K562 (cell line): ENCODE measurements at regions not wholly inside any gene's neighbourhood (a gene's known extent, or its start where the extent isn't known, plus 50 kb on each side); places are given as distances from the start of the nearest gene placed in this dataset.

ENCODE experiments used
- GABPA ChIP-seq: fragments of 200-800 bp; sonication (Bioruptor generic); conservative IDR thresholded peaks from 2 replicates; pipeline ENCODE4 v1.6.1; 2016; ENCODE audit warnings: low read depth, missing genetic modification characterization, missing compliant biosample characterization
- KDM4B ChIP-seq, 2 experiments: fragments of 450-650 bp in 1 of 2; sonication (generic) in 1 of 2; IDR thresholded peaks; 2 replicates each; pipeline ENCODE4 v1.6.1; 2016 to 2017; ENCODE audit warnings: borderline replicate concordance in 2 of 2, antibody characterized with exemption in 1 of 2, low read depth in 1 of 2, mild to moderate bottlenecking in 1 of 2
- MAX ChIP-seq: sonication (generic); formaldehyde crosslinking; IDR thresholded peaks from 2 replicates; pipeline ENCODE4 v1.9.0; 2022; ENCODE audit warnings: mild to moderate bottlenecking, missing genetic modification reagents
- RBM25 ChIP-seq: fragments of 200-400 bp; formaldehyde crosslinking; IDR thresholded peaks from 2 replicates; pipeline ENCODE4 v1.6.1; 2018; ENCODE audit warnings: low read length, low read depth, moderate library complexity; ENCODE audit not compliant: severe bottlenecking
- SUPT5H ChIP-seq: fragments of 450-650 bp; IDR thresholded peaks from 2 replicates; pipeline ENCODE4 v1.6.1; 2016
- ZNF239 ChIP-seq: fragments of 250-450 bp; sonication (Bioruptor Pico); IDR thresholded peaks from 2 replicates; pipeline ENCODE4 v1.4.0; 2020; ENCODE audit warnings: mild to moderate bottlenecking
- ZNF263 ChIP-seq: sonication (generic); formaldehyde crosslinking; IDR thresholded peaks from 2 replicates; pipeline ENCODE4 v1.8.0; 2022; ENCODE audit warnings: mild to moderate bottlenecking, missing genetic modification reagents, borderline replicate concordance
- TF ChIP-seq, protein P1 (sequence below): fragments of 450-650 bp; formaldehyde crosslinking; IDR thresholded peaks from 2 replicates; pipeline ENCODE4 v1.4.0; 2020; ENCODE audit warnings: mild to moderate bottlenecking, mixed read lengths

DNA sequence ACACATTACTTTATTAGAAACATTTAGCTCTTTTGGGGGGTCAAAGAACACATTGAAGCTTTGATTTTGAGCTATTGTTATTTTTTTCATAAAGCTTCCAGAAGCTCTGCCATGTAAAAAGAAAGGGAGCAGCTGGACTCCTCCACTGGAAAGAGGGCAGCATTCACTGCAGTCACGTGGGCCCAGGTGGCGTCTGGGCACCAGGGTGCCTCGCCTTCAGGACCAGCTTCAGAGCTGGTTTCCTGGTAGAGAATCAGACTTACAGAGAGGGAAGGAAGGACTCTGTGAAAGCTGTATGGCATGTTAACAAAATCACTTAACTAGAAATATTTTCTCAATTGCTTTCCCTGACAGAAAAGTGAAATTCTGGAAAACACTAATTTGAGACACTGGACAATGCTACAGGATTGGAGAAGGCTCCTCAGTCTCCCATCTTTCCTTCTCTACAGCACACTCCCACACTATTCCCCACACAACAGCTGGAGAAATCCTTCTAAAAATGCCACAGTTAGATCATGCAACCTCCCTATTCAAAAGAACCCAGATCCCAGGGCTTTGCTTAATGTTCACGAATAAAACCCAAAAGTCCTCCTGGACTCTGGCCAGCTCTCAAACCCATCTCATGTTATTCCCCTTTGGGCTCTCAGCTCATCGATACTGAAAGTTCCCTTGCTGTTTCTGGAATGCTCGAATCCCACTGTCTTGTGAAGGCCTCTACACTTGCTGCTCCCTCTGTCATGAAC lies 83.2 kb downstream of the NFKBIZ start (continued):
- no peak for TF ChIP-seq KDM4B (IDR thresholded peaks at IDR 0.05; ENCODE audit: borderline replicate concordance in 2 of 2, low read depth in 1 of 2)
- no peak for TF ChIP-seq MAX
- TF ChIP-seq SUPT5H: no peak
- no peak for TF ChIP-seq ZNF263 (CRISPR knock-in tag)
- no peak for TF ChIP-seq GABPA (tag)
- TF ChIP-seq, protein P1, sequence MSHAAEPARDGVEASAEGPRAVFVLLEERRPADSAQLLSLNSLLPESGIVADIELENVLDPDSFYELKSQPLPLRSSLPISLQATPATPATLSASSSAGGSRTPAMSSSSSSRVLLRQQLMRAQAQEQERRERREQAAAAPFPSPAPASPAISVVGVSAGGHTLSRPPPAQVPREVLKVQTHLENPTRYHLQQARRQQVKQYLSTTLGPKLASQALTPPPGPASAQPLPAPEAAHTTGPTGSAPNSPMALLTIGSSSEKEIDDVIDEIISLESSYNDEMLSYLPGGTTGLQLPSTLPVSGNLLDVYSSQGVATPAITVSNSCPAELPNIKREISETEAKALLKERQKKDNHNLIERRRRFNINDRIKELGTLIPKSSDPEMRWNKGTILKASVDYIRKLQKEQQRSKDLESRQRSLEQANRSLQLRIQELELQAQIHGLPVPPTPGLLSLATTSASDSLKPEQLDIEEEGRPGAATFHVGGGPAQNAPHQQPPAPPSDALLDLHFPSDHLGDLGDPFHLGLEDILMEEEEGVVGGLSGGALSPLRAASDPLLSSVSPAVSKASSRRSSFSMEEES (CRISPR knock-in tag): no peak
- TF ChIP-seq RBM25: no peak
- TF ChIP-seq ZNF239 (CRISPR knock-in tag): no peak
